ENCODE measurements at regions not wholly inside any gene's neighbourhood (a gene's known extent, or its start where the extent isn't known, plus 50 kb on each side); places are given as distances from the start of the nearest gene placed in this dataset.

DNA sequence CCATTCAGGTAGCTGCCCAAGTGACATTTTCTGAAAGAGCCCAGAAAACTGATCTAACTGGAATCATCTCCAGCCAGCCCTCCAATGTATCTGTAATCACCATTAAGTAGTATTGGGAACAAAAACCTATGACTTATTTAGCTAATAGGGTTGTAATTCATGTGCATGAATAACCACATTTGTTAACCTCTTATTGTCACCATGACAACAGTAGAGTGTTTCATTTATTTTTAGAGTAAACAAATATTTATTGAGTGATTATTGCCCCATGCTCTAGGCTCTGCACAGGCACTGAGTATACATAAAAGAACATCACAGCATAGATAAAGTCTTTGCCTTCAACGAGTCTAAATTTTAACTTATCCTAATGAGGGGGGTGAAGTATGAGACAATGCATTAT is 265.4 kb upstream of the UBE2E3 start:
- H3K4me1 ChIP-seq = no peaks in the 10 kb centered on the region
- intact Hi-C loops (cut with DNase I) = no loop called here
- no peaks in the 10 kb centered on the region for H3K9me3 ChIP-seq
- H3K27me3 ChIP-seq = no peaks in the 10 kb centered on the region
- no peak overlapping the region for H3K4me3 ChIP-seq
- no peak for TF ChIP-seq CTCF (IDR thresholded peaks at IDR 0.05)
- no peak for TF ChIP-seq POLR2A (IDR thresholded peaks at IDR 0.05)
- no peaks in the 10 kb centered on the region for H3K36me3 ChIP-seq
- WGBS (ENCODE audit: insufficient coverage, low coverage, low lambda C conversion rate, missing lambda C conversion rate) = 27% methylated on average over 1 of the region's 1 CpG
- DNase-seq (no peak), ATAC-seq (peak in 2 of 4 donors; percentile 29 to 88)
- no peak overlapping the region for H3K27ac ChIP-seq

DNA sequence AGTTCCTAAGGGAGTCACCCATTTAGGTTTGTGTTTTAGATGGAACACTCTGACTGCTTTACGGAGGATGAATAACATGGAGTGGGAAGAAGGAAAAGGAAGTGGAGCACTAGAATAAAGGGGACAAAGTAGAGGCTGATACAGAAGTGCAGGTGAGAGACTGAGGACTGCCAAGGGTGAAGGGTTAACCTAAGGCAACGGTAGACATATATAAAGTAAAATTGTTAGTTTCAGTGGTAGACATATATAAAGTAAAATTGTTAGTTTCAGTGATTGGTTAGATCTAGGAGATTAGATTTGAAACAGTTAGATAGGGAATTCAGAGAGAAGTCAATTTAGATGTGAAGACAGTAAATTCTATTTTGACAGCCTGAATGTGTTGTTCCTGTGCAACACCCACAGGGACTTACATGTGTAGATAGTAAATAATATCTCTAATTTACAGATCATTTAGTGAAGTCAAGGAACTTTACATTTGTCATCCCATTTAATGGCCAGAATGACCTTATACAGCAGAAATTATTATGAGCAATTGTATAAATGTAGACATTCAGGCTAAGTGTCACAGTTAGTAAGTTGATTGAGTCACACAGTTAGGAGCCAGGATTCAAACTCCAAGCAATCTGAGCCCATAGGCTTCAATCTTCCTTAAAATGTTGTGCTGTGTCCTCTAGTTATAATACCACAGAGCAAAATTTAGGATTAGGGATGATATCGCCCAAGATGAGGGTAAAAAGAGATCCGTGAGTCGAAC is 270.8 kb upstream of the UBE2E3 start:
- ATAC-seq (no peak), DNase-seq (no peak)
- Histone ChIP-seq H3K4me1 (no peaks in the 10 kb centered on the region), H3K4me3 (no peak overlapping the region), H3K36me3 (no peaks in the 10 kb centered on the region), H3K27me3 (no peaks in the 10 kb centered on the region), H3K27ac (no peak overlapping the region), H3K9me3 (no peaks in the 10 kb centered on the region)
- TF ChIP-seq CTCF (IDR thresholded peaks at IDR 0.05) (no peak), POLR2A (IDR thresholded peaks at IDR 0.05) (no peak)
- intact Hi-C loops (cut with DNase I) = no loop called here
- 84% methylated on average over 5 of the region's 5 CpGs for WGBS (ENCODE audit: insufficient coverage, low coverage, low lambda C conversion rate, missing lambda C conversion rate)

GRCh38 chr2:180707884-180708205 is 272.6 kb upstream of the UBE2E3 start:
- no peaks in the 10 kb centered on the region for H3K27me3 ChIP-seq
- no peak overlapping the region for H3K4me3 ChIP-seq
- no peaks in the 10 kb centered on the region for H3K36me3 ChIP-seq
- H3K9me3 ChIP-seq = no peaks in the 10 kb centered on the region
- H3K27ac ChIP-seq = no peak overlapping the region
- no peak for TF ChIP-seq POLR2A (IDR thresholded peaks at IDR 0.05)
- no peak for TF ChIP-seq CTCF (IDR thresholded peaks at IDR 0.05)
- DNase-seq = no peak
- peak; percentile 21 to 73 (median 64) for ATAC-seq
- no peaks in the 10 kb centered on the region for H3K4me1 ChIP-seq
- intact Hi-C loops (cut with DNase I) = no loop called here

- no peaks in the 10 kb centered on the region for H3K27me3 ChIP-seq
- no peak overlapping the region for H3K4me3 ChIP-seq
- 40% methylated on average over 2 of the region's 3 CpGs for WGBS (ENCODE audit: insufficient coverage, low coverage, low lambda C conversion rate, missing lambda C conversion rate)
- no peaks in the 10 kb centered on the region for H3K4me1 ChIP-seq
- TF ChIP-seq POLR2A (IDR thresholded peaks at IDR 0.05) (no peak), CTCF (IDR thresholded peaks at IDR 0.05) (no peak)
- intact Hi-C loops (cut with DNase I) = no loop called here
- no peak for DNase-seq
- H3K9me3 ChIP-seq = no peaks in the 10 kb centered on the region
- no peak overlapping the region for H3K27ac ChIP-seq
- ATAC-seq = no peak
- H3K36me3 ChIP-seq = no peaks in the 10 kb centered on the region
Measured at GRCh38 chr2:180707175-180707883, 273.1 kb upstream of the UBE2E3 start.

Data from right lobe of liver (tissue), 6 donors.